Upper lobe of right lung (tissue), 1 donor: ENCODE measurements at regions not wholly inside any gene's neighbourhood (a gene's known extent, or its start where the extent isn't known, plus 50 kb on each side); places are given as distances from the start of the nearest gene placed in this dataset.

Source experiments
- ATAC-seq: fragments of 200-7000 bp; cut with Tn5 transposase; one replicate; pipeline ENCODE4 v1.9.1; 2020; ENCODE audit warnings: mild to moderate bottlenecking, moderate library complexity
- DNase-seq: peaks from one replicate; pipeline ENCODE4 v3.0.0-alpha.2; 2020
- H3K27ac ChIP-seq: fragments of 200-600 bp; one replicate; pipeline ENCODE4 v1.8.0; 2022
- H3K27me3 ChIP-seq: fragments of 200-600 bp; one replicate; pipeline ENCODE4 v1.8.0; 2022; ENCODE audit warnings: mild to moderate bottlenecking
- H3K36me3 ChIP-seq: fragments of 200-600 bp; one replicate; pipeline ENCODE4 v1.8.0; 2022
- H3K4me1 ChIP-seq: fragments of 200-600 bp; one replicate; pipeline ENCODE4 v1.8.0; 2022
- H3K4me3 ChIP-seq: fragments of 200-600 bp; one replicate; pipeline ENCODE4 v1.8.0; 2022; ENCODE audit warnings: mild to moderate bottlenecking
- H3K9me3 ChIP-seq: fragments of 200-600 bp; one replicate; pipeline ENCODE4 v1.8.0; 2022
- CTCF ChIP-seq: fragments of 200-600 bp; IDR thresholded peaks from one replicate; pipeline ENCODE4 v1.8.0; 2022; ENCODE audit warnings: antibody characterized with exemption
- intact Hi-C: fragments of 100-400 bp; cut with DNase I; formaldehyde crosslinking; loops from one replicate; pipeline ENCODE4 v1.11.0; 2022
- donor health status: DM: no; HTN: yes; CAD: no; lungs with severe emphysema.

DNA sequence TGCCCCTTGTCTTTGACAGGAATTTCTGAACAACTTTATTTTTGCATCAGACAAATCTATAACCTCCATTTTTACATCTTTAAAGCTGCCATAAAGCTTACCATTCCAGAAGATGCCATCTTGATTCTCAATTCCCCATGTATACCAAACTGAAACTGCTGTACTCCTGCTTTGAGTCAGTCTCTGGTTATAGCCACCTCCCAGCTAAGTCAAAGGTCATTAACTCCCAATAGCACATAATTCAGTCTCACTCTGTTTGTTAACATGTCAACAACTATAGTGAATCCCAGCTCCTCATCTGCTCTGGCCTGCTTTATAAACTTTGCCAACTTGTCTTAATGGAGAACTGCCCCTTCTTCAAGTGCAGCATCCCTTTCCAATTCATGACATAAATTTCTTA lies 343.6 kb downstream of the FRK start:
- DNase-seq: no peak
- no peak overlapping the region for H3K27ac ChIP-seq
- no peak overlapping the region for H3K4me3 ChIP-seq
- no peaks in the 10 kb centered on the region for H3K27me3 ChIP-seq
- H3K4me1 ChIP-seq: no peaks in the 10 kb centered on the region
- H3K9me3 ChIP-seq: no peaks in the 10 kb centered on the region
- intact Hi-C loops: no loop called here
- no peaks in the 10 kb centered on the region for H3K36me3 ChIP-seq
- no peak for ATAC-seq
- no peak for TF ChIP-seq CTCF

GRCh38 chr6:115712291-115712961 lies 348.3 kb downstream of the FRK start:
- intact Hi-C loops: no loop called here
- Histone ChIP-seq H3K4me1 (no peaks in the 10 kb centered on the region), H3K4me3 (no peak overlapping the region), H3K27me3 (no peaks in the 10 kb centered on the region), H3K27ac (no peak overlapping the region), H3K36me3 (no peaks in the 10 kb centered on the region), H3K9me3 (no peaks in the 10 kb centered on the region)
- ATAC-seq (no peak), DNase-seq (no peak)
- TF ChIP-seq CTCF: no peak

- ATAC-seq (no peak), DNase-seq (no peak)
- H3K27me3 ChIP-seq: no peaks in the 10 kb centered on the region
- TF ChIP-seq CTCF: no peak
- H3K4me1 ChIP-seq: no peaks in the 10 kb centered on the region
- no peak overlapping the region for H3K27ac ChIP-seq
- H3K4me3 ChIP-seq: no peak overlapping the region
- H3K36me3 ChIP-seq: no peaks in the 10 kb centered on the region
- intact Hi-C loops: no loop called here
- H3K9me3 ChIP-seq: no peaks in the 10 kb centered on the region
Observed at GRCh38 chr6:115708850-115709249, 351.8 kb downstream of the FRK start.

- no peak overlapping the region for H3K4me3 ChIP-seq
- no peak for ATAC-seq
Observed at GRCh38 chr6:115706981-115707380, 353.7 kb downstream of the FRK start.

DNA sequence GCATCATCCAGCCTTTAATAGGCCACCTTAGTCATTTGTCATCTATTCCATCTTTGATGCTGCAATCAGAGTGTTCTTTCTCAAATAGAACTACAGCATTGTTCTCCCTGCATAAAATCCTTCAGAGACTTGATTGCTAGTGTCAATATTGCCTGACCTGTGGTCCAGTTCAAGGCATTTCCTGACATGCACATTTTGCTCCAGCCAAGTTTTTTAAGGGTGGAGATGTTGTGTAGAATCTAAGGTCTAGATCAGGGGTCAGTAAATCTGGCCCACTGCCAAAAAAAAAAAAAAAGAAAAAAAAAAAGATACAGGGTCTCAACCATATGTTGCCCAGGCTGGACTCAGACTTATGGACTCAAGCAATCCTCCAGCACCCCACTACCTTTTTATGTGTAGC lies 354.4 kb downstream of the FRK start:
- DNase-seq (no peak), ATAC-seq (no peak)
- no peaks in the 10 kb centered on the region for H3K4me1 ChIP-seq

More at GRCh38 chr6:115706981-115707380, 353.7 kb downstream of the FRK start:
- Histone ChIP-seq H3K9me3 (no peaks in the 10 kb centered on the region), H3K36me3 (no peaks in the 10 kb centered on the region), H3K27ac (no peak overlapping the region), H3K4me1 (no peaks in the 10 kb centered on the region), H3K27me3 (no peaks in the 10 kb centered on the region)
- TF ChIP-seq CTCF: no peak
- intact Hi-C loops: no loop called here
- DNase-seq: no peak

More for the DNA sequence above, 354.4 kb downstream of the FRK start:
- H3K9me3 ChIP-seq: no peaks in the 10 kb centered on the region
- H3K36me3 ChIP-seq: no peaks in the 10 kb centered on the region
- intact Hi-C loops: no loop called here
- no peaks in the 10 kb centered on the region for H3K27me3 ChIP-seq
- TF ChIP-seq CTCF: no peak
- no peak overlapping the region for H3K4me3 ChIP-seq
- no peak overlapping the region for H3K27ac ChIP-seq
